ENCODE measurements at regions not wholly inside any gene's neighbourhood (a gene's known extent, or its start where the extent isn't known, plus 50 kb on each side); places are given as distances from the start of the nearest gene placed in this dataset.

DNA sequence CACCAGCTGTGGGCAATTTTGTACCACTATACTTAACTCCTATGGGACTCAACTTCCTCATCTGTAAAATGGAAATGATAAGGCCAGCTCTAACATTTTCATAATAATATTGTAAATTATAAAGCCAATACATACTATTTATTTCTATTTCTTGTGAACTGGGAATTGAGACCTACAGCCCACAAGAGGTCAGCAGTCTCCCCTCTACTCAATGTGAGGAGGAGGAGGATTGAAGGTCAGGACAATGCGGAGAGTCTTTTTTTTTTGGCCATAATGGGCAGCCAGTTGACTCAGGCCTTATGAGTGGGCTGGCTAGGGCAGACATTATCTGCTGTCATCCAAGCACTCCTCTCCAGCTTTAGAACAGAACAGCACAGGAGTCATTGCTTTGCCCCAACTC lies 90.5 kb downstream of the NUF2 start:
- Histone ChIP-seq H3K27ac (replicated peaks) (no peak overlapping the region), H3K4me3 (replicated peaks; ENCODE audit: insufficient read depth, low read length) (no peak overlapping the region), H3K27me3 (ENCODE audit: insufficient read depth, poor library complexity, severe bottlenecking) (no peaks in the 10 kb centered on the region)
- DNase-seq (ENCODE audit: low read depth in 1 of 2, low spot score in 1 of 2) = no peak
- TF ChIP-seq, protein P1, sequence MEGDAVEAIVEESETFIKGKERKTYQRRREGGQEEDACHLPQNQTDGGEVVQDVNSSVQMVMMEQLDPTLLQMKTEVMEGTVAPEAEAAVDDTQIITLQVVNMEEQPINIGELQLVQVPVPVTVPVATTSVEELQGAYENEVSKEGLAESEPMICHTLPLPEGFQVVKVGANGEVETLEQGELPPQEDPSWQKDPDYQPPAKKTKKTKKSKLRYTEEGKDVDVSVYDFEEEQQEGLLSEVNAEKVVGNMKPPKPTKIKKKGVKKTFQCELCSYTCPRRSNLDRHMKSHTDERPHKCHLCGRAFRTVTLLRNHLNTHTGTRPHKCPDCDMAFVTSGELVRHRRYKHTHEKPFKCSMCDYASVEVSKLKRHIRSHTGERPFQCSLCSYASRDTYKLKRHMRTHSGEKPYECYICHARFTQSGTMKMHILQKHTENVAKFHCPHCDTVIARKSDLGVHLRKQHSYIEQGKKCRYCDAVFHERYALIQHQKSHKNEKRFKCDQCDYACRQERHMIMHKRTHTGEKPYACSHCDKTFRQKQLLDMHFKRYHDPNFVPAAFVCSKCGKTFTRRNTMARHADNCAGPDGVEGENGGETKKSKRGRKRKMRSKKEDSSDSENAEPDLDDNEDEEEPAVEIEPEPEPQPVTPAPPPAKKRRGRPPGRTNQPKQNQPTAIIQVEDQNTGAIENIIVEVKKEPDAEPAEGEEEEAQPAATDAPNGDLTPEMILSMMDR (IDR thresholded peaks at IDR 0.05; ENCODE audit: insufficient read depth, low read length) = no peak
- TF ChIP-seq, protein P2, sequence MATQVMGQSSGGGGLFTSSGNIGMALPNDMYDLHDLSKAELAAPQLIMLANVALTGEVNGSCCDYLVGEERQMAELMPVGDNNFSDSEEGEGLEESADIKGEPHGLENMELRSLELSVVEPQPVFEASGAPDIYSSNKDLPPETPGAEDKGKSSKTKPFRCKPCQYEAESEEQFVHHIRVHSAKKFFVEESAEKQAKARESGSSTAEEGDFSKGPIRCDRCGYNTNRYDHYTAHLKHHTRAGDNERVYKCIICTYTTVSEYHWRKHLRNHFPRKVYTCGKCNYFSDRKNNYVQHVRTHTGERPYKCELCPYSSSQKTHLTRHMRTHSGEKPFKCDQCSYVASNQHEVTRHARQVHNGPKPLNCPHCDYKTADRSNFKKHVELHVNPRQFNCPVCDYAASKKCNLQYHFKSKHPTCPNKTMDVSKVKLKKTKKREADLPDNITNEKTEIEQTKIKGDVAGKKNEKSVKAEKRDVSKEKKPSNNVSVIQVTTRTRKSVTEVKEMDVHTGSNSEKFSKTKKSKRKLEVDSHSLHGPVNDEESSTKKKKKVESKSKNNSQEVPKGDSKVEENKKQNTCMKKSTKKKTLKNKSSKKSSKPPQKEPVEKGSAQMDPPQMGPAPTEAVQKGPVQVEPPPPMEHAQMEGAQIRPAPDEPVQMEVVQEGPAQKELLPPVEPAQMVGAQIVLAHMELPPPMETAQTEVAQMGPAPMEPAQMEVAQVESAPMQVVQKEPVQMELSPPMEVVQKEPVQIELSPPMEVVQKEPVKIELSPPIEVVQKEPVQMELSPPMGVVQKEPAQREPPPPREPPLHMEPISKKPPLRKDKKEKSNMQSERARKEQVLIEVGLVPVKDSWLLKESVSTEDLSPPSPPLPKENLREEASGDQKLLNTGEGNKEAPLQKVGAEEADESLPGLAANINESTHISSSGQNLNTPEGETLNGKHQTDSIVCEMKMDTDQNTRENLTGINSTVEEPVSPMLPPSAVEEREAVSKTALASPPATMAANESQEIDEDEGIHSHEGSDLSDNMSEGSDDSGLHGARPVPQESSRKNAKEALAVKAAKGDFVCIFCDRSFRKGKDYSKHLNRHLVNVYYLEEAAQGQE (IDR thresholded peaks at IDR 0.05; ENCODE audit: insufficient replicate concordance, low read depth) = no peak
- no peak for TF ChIP-seq POLR2AphosphoS5 (IDR thresholded peaks at IDR 0.05; ENCODE audit: low read depth)
- no peak for TF ChIP-seq GABPA (IDR thresholded peaks at IDR 0.05; ENCODE audit: low read depth)
- no peak for TF ChIP-seq SPI1 (IDR thresholded peaks at IDR 0.05; ENCODE audit: borderline replicate concordance, low read depth)

DNA sequence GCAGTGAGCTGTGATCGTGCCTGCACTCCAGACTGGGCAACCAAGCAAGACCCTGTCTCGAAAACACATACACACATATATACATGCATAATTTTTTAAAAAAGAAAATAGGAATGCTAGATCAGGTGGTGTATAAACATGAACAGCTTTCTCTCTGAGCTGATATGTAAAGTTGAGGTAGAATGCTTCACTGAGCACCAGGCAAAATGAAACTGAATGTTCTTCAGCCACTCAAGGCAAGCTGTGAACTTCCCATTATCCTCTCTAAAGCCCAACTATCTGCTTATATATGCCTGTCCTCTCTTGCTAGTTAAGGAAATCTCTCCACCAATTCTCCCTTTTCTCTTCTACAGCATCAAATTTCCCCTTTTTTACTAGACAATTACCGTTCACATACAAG lies 93.0 kb downstream of the NUF2 start:
- no peaks in the 10 kb centered on the region for H3K27me3 ChIP-seq (ENCODE audit: insufficient read depth, poor library complexity, severe bottlenecking)
- no peak for DNase-seq (ENCODE audit: low read depth in 1 of 2, low spot score in 1 of 2)
- H3K27ac ChIP-seq (replicated peaks) = no peak overlapping the region
- no peak overlapping the region for H3K4me3 ChIP-seq (replicated peaks; ENCODE audit: insufficient read depth, low read length)
- TF ChIP-seq, protein P1 (IDR thresholded peaks at IDR 0.05; ENCODE audit: insufficient read depth, low read length) = no peak
- no peak for TF ChIP-seq POLR2AphosphoS5 (IDR thresholded peaks at IDR 0.05; ENCODE audit: low read depth)
- TF ChIP-seq, protein P2 (IDR thresholded peaks at IDR 0.05; ENCODE audit: insufficient replicate concordance, low read depth) = no peak
- no peak for TF ChIP-seq SPI1 (IDR thresholded peaks at IDR 0.05; ENCODE audit: borderline replicate concordance, low read depth)
- TF ChIP-seq GABPA (IDR thresholded peaks at IDR 0.05; ENCODE audit: low read depth) = no peak

DNA sequence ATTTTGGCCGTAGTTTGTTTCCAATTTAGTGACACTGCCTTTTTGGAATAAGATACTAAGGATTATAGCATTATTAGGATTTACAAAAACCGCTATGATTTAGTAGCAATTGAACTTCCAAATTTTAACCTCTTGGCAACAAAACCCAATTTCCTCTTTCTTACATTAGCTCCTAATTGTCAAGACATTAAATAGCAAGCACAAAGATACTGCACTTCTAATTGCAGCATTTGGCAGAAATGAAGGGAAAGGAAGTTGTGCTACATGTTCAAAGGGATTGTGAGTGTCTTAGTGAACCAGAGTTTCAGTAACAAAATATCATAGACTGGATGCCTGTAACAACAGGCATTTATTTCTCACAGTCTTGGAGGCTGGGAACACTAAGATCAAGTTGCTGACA lies 99.9 kb downstream of the NUF2 start:
- TF ChIP-seq, protein P2 (IDR thresholded peaks at IDR 0.05; ENCODE audit: insufficient replicate concordance, low read depth) = no peak
- TF ChIP-seq POLR2AphosphoS5 (IDR thresholded peaks at IDR 0.05; ENCODE audit: low read depth) (no peak), GABPA (IDR thresholded peaks at IDR 0.05; ENCODE audit: low read depth) (no peak), SPI1 (IDR thresholded peaks at IDR 0.05; ENCODE audit: borderline replicate concordance, low read depth) (no peak)
- TF ChIP-seq, protein P1 (IDR thresholded peaks at IDR 0.05; ENCODE audit: insufficient read depth, low read length) = no peak
- Histone ChIP-seq H3K27ac (replicated peaks) (no peak overlapping the region), H3K4me3 (replicated peaks; ENCODE audit: insufficient read depth, low read length) (no peak overlapping the region)

More for the DNA sequence above, 99.9 kb downstream of the NUF2 start:
- H3K27me3 ChIP-seq (ENCODE audit: insufficient read depth, poor library complexity, severe bottlenecking) = no peaks in the 10 kb centered on the region
- no peak for DNase-seq (ENCODE audit: low read depth in 1 of 2, low spot score in 1 of 2)

Data from HL-60 (cell line).